ENCODE measurements at regions not wholly inside any gene's neighbourhood (a gene's known extent, or its start where the extent isn't known, plus 50 kb on each side); places are given as distances from the start of the nearest gene placed in this dataset.

- no peak for TF ChIP-seq CTCF (IDR thresholded peaks at IDR 0.05; ENCODE audit: low read depth, low read length)
- no peak for TF ChIP-seq POLR2A (IDR thresholded peaks at IDR 0.05; ENCODE audit: extremely low read depth, insufficient read length)
These were observed 129.6 kb downstream of the CEBPB start for GRCh38 chr20:50320005-50320900.

All from NB4 (cell line).